GM18861 (cell line): ENCODE measurements at regions not wholly inside any gene's neighbourhood (a gene's known extent, or its start where the extent isn't known, plus 50 kb on each side); places are given as distances from the start of the nearest gene placed in this dataset.
"Not testable (repeated sequence)": the region's sequence is repeated elsewhere in the genome, so short reads cannot be mapped to it uniquely, and the experiment has no call there.

ENCODE experiments used
- ATAC-seq: cut with Tn5 transposase; IDR thresholded peaks from one replicate; pipeline ENCODE4 v1.9.1; 2021; ENCODE audit not compliant: unreplicated experiment

- no peak for ATAC-seq
These were observed 109.4 kb downstream of the TMEM30B start for GRCh38 chr14:61171727-61172126.

- no peak for ATAC-seq
These were observed 113.0 kb downstream of the TMEM30B start for GRCh38 chr14:61168141-61168540.

GRCh38 chr14:61167642-61168041 lies 113.5 kb downstream of the TMEM30B start:
- no peak for ATAC-seq

GRCh38 chr14:61160798-61161197 lies 120.3 kb downstream of the TMEM30B start:
- no peak for ATAC-seq

- ATAC-seq = no peak
These were observed 126.5 kb downstream of the TMEM30B start for GRCh38 chr14:61154641-61155040.

GRCh38 chr14:61153914-61154545 lies 127.1 kb downstream of the TMEM30B start:
- ATAC-seq = no peak

- no peak for ATAC-seq
These were observed 127.7 kb downstream of the TMEM30B start for GRCh38 chr14:61153431-61153830.

- ATAC-seq = no peak
These were observed 128.2 kb downstream of the TMEM30B start for GRCh38 chr14:61152851-61153364.

GRCh38 chr14:61151251-61151650 lies 129.9 kb downstream of the TMEM30B start:
- no peak for ATAC-seq

GRCh38 chr14:61150851-61151250 lies 130.3 kb downstream of the TMEM30B start:
- no peak for ATAC-seq

- no peak for ATAC-seq
These were observed 131.2 kb downstream of the TMEM30B start for GRCh38 chr14:61149896-61150295.

- no peak for ATAC-seq
These were observed 132.3 kb downstream of the TMEM30B start for GRCh38 chr14:61148742-61149350.

GRCh38 chr14:61147831-61148549 lies 133.1 kb downstream of the TMEM30B start:
- ATAC-seq = no peak

GRCh38 chr14:61147381-61147821 lies 133.7 kb downstream of the TMEM30B start:
- no peak for ATAC-seq

GRCh38 chr14:61146899-61147298 lies 134.2 kb downstream of the TMEM30B start:
- ATAC-seq = no peak

- ATAC-seq = no peak
These were observed 135.1 kb downstream of the TMEM30B start for GRCh38 chr14:61145903-61146481.

GRCh38 chr14:61145034-61145902 lies 135.9 kb downstream of the TMEM30B start:
- no peak for ATAC-seq

GRCh38 chr14:61144117-61145033 lies 136.8 kb downstream of the TMEM30B start:
- ATAC-seq = not testable (repeated sequence)

GRCh38 chr14:61140872-61141271 lies 140.3 kb downstream of the TMEM30B start:
- ATAC-seq = no peak

- ATAC-seq = no peak
These were observed 140.9 kb downstream of the TMEM30B start for GRCh38 chr14:61140271-61140670.
